ENCODE measurements at regions not wholly inside any gene's neighbourhood (a gene's known extent, or its start where the extent isn't known, plus 50 kb on each side); places are given as distances from the start of the nearest gene placed in this dataset.
"Not testable (repeated sequence)": the region's sequence is repeated elsewhere in the genome, so short reads cannot be mapped to it uniquely, and the experiment has no call there.

GRCh38 chr20:23299673-23300050 is 50.9 kb upstream of the NXT1 start:
- Mint-ChIP-seq H3K27me3 (peaks cover 28% of the 10 kb centered on the region), H3K4me3 (no peak overlapping the region), H3K36me3 (ENCODE audit: insufficient read depth) (no peaks in the 10 kb centered on the region), H3K9me3 (no peaks in the 10 kb centered on the region), H3K27ac (ENCODE audit: low read depth) (no peak overlapping the region), H3K4me1 (no peaks in the 10 kb centered on the region)
- ATAC-seq (replicated peaks; ENCODE audit: extremely low read depth, poor library complexity, severe bottlenecking) (no peak), DNase-seq (ENCODE audit: low spot score in 2 of 2) (no peak)

DNA sequence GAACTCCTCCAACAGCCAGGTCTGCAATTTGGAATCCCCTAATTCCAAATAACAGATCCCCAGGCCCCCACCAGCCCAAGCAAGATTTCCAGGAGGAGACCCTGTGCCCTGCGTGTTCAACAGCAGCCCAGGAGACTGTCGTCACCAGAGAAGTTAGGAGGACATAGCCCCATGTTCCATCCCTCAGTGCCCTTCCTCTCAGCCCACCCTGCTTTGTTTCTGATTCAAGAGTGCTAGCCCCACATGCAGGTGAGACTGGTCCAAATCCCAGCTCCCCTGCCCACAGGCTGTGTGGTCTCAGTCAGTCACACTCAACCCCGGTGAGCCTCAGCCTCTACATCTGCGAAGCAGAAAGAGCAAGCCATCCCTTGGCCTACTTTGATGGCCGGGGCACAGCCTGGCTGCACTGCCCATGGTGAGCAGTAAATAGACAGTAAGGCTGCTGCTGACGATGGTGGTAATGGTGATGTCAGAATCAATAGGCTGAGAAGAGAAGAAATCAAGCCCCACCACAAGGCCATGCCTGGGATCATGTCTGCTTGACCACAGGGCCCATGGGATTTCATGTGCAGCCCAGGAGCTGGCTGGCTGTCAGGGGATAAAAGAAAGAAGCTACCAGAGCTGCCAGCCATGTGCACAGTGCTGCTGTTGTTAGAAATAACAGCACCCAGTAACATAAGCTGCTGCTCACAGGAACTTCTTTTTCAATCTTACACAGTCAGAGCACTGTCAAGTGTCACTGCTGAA is 51.5 kb upstream of the NXT1 start:
- peaks cover 26% of the 10 kb centered on the region for H3K27me3 Mint-ChIP-seq
- no peak for ATAC-seq (replicated peaks; ENCODE audit: extremely low read depth, poor library complexity, severe bottlenecking)
- no peak overlapping the region for H3K27ac Mint-ChIP-seq (ENCODE audit: low read depth)
- no peak for DNase-seq (ENCODE audit: low spot score in 2 of 2)
- H3K36me3 Mint-ChIP-seq (ENCODE audit: insufficient read depth), result no peaks in the 10 kb centered on the region
- no peaks in the 10 kb centered on the region for H3K4me1 Mint-ChIP-seq
- H3K4me3 Mint-ChIP-seq, result no peak overlapping the region
- H3K9me3 Mint-ChIP-seq, result no peaks in the 10 kb centered on the region

DNA sequence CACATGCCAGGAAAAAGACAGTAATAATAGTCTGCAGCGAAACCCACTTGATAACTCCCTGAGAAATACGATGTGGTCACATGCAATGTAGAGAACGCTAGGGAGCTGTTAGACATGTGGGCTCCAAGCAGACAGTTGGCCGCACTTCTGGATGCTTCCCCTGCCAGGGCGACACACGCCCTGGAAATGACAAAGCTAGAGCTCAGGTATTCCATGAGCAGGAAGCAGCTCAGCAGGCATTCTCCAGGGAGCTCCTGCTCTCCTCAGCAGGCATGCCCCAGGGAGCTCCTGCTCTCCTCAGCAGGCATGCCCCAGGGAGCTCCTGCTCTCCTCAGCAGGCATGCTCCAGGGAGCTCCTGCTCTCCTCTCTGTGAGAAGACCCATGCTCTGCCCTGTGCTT is 52.4 kb upstream of the NXT1 start:
- H3K36me3 Mint-ChIP-seq (ENCODE audit: insufficient read depth), result no peaks in the 10 kb centered on the region
- no peaks in the 10 kb centered on the region for H3K4me1 Mint-ChIP-seq
- no peak overlapping the region for H3K4me3 Mint-ChIP-seq
- no peaks in the 10 kb centered on the region for H3K9me3 Mint-ChIP-seq
- ATAC-seq (replicated peaks; ENCODE audit: extremely low read depth, poor library complexity, severe bottlenecking) (no peak), DNase-seq (ENCODE audit: low spot score in 2 of 2) (no peak)
- no peak overlapping the region for H3K27ac Mint-ChIP-seq (ENCODE audit: low read depth)
- H3K27me3 Mint-ChIP-seq, result peaks cover 25% of the 10 kb centered on the region

DNA sequence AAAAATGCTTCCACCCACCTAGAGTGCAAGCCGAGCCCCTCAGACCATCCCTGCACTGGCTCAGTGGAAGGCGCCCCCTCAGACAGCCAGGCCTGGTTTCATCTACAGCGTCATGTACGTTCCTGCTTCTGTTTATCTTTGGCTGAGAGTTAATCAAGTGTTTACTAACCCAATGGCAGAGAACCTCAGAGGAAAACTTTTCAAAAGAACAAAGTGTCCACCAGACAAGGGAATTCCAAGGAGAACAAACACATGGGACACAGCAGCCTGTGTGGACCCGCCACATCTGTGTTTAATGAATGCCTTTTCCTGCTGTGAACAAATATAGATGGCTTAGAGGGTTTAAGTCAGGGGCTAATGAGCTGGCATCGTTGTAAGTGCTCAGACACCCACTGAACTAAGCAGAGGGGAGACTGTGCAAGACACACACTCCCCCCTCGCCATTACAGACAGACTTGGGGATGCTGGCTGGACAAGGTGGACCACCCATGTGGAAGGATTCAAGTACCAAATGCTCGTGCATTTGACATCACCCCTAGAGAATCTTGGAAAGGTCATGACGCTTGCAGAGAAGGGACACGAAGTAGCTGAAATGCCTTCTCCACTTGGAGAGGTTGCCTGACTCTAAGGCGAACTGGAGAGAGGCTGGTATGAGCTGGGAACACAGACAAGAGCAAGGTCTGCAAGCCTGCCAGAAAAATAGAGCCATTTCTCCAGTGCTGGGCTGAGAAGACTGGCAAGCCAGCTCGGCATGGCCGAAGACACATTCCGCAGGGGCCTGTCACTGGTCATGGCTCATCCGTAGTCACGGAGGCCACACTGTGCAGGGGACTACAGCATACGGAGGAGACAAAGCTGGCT is 53.5 kb upstream of the NXT1 start:
- no peak overlapping the region for H3K4me3 Mint-ChIP-seq
- no peaks in the 10 kb centered on the region for H3K9me3 Mint-ChIP-seq
- H3K27me3 Mint-ChIP-seq, result peaks cover 25% of the 10 kb centered on the region
- H3K36me3 Mint-ChIP-seq (ENCODE audit: insufficient read depth), result no peaks in the 10 kb centered on the region
- no peaks in the 10 kb centered on the region for H3K4me1 Mint-ChIP-seq
- H3K27ac Mint-ChIP-seq (ENCODE audit: low read depth), result no peak overlapping the region
- no peak for ATAC-seq (replicated peaks; ENCODE audit: extremely low read depth, poor library complexity, severe bottlenecking)
- DNase-seq (ENCODE audit: low spot score in 2 of 2), result no peak

GRCh38 chr20:23295934-23296333 is 54.7 kb upstream of the NXT1 start:
- H3K4me3 Mint-ChIP-seq, result no peak overlapping the region
- no peaks in the 10 kb centered on the region for H3K9me3 Mint-ChIP-seq
- peaks cover 28% of the 10 kb centered on the region for H3K27me3 Mint-ChIP-seq
- ATAC-seq (replicated peaks; ENCODE audit: extremely low read depth, poor library complexity, severe bottlenecking) (no peak), DNase-seq (ENCODE audit: low spot score in 2 of 2) (no peak)
- H3K36me3 Mint-ChIP-seq (ENCODE audit: insufficient read depth), result no peaks in the 10 kb centered on the region
- H3K4me1 Mint-ChIP-seq, result no peaks in the 10 kb centered on the region
- H3K27ac Mint-ChIP-seq (ENCODE audit: low read depth), result peak overlapping the region; percentile 63

DNA sequence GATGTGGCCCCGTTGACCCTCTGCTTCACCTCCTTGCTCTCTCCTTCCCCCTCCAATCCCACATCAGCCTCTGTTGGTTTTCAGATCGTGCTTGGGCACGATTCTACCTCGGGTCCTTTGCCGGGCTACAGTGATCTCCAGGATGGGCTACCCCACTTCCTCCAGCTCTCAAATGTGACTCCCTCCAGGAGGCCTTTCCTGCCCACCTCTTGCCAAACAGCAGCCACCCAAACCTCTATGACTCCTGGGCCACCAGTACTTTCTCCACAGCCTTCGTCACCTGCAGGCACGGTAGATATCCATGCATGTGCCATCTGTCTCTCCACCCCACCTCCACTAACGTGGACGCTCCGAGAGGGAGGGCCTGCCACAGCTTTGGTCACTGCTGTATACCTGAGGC is 55.9 kb upstream of the NXT1 start:
- Mint-ChIP-seq H3K4me3 (no peak overlapping the region), H3K27ac (ENCODE audit: low read depth) (no peak overlapping the region), H3K9me3 (no peaks in the 10 kb centered on the region), H3K36me3 (ENCODE audit: insufficient read depth) (no peaks in the 10 kb centered on the region), H3K4me1 (no peaks in the 10 kb centered on the region), H3K27me3 (peaks cover 39% of the 10 kb centered on the region)
- ATAC-seq (replicated peaks; ENCODE audit: extremely low read depth, poor library complexity, severe bottlenecking) (no peak), DNase-seq (ENCODE audit: low spot score in 2 of 2) (no peak)

DNA sequence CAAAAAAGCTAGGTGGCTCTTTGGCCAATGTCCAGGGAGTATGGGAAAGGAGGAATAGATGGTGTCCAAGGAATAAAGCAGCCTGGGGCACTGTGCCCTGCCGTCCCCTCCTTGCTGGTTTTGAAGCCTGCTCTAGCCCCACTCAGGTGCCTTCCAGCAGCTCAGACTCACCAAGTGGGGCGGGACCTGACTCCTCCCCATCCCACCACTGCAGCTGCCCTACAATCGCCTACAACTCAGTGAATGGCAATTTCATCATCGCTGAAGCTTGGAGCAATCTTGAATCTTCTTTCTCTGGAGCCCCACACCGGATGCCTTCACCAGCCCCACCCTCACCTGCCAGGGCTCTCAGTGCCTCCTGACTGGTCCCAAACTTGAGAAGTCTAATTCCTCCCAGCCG is 56.4 kb upstream of the NXT1 start:
- ATAC-seq (replicated peaks; ENCODE audit: extremely low read depth, poor library complexity, severe bottlenecking), result no peak
- Mint-ChIP-seq H3K36me3 (ENCODE audit: insufficient read depth) (no peaks in the 10 kb centered on the region), H3K27ac (ENCODE audit: low read depth) (no peak overlapping the region), H3K27me3 (peaks cover 39% of the 10 kb centered on the region), H3K4me3 (no peak overlapping the region), H3K9me3 (no peaks in the 10 kb centered on the region), H3K4me1 (no peaks in the 10 kb centered on the region)
- DNase-seq (ENCODE audit: low spot score in 2 of 2), result no peak

DNA sequence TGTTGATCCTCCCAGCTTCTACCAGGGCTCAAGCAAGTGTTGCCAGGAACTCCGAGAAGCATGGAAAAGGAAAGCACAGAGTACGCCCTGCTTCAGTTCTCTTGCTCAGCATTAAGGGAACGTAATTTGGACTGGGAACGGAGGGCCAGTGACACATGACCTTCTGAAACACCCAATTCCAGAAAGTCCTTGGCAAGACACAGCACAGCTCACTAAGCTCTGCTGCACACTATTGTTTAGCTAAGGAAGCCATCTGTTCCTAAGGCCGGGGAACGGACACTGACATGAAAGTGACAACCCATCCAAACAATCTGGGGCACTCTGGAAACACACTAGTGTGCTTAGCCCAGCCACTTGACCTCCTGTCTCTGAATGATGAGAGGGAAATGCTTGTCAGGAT is 56.9 kb upstream of the NXT1 start:
- DNase-seq (ENCODE audit: low spot score in 2 of 2) (no peak), ATAC-seq (replicated peaks; ENCODE audit: extremely low read depth, poor library complexity, severe bottlenecking) (no peak)
- Mint-ChIP-seq H3K27ac (ENCODE audit: low read depth) (no peak overlapping the region), H3K36me3 (ENCODE audit: insufficient read depth) (no peaks in the 10 kb centered on the region), H3K27me3 (peaks cover 43% of the 10 kb centered on the region), H3K4me3 (no peak overlapping the region), H3K4me1 (no peaks in the 10 kb centered on the region), H3K9me3 (no peaks in the 10 kb centered on the region)

DNA sequence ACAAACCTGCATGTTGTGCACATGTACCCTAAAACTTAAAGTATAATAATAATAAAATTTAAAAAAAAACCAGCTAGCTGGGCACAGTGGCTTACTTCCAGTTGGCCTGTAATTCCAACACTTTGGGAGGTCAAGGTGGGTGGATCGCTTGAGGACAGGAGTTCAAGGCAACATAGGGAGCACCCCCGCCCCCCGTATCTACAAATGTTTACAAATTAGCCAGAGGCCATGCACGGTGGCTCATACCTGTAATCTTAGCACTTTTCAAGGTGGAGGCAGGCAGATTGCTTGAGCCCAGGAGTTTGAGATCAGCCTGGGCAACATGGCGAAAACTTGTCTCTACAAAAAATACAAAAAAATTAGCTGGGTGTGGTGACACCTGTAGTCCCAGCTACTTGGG is 58.3 kb upstream of the NXT1 start:
- not testable (repeated sequence) for H3K4me1 Mint-ChIP-seq; ATAC-seq (replicated peaks; ENCODE audit: extremely low read depth, poor library complexity, severe bottlenecking); H3K27ac Mint-ChIP-seq (ENCODE audit: low read depth); DNase-seq (ENCODE audit: low spot score in 2 of 2); H3K9me3 Mint-ChIP-seq; H3K4me3 Mint-ChIP-seq; H3K36me3 Mint-ChIP-seq (ENCODE audit: insufficient read depth)
- H3K27me3 Mint-ChIP-seq, result peaks cover 45% of the 10 kb centered on the region

DNA sequence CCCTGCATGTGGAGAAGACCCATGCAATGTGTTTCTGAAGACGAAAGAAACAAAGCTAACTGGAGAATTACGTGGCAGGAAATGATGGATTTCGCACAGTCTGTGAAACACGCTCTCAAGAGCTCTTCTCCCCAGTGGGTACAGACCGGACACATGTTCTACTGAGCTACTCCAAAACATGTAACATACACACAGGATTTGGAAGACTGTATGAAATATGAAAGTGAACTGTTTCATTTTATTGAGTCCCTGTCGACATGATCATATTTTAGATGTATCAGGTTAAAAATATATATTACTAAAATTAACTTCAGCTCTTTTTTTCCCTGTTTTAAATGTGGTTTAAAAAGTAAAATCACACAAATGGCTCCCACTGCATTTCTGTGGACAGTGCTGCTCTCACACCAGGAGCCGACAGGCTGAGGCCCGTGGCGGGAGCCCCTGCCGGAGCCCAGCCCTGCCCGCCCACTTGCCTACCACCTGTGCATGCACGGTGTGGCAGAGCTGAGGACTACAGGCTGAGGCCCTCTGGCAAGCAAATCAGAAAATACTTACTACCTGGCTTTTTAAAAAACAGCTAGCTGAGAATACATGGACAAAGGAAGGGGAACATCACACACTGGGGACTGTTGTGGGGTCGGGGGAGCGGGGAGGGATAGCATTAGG is 58.9 kb upstream of the NXT1 start:
- no peak overlapping the region for H3K4me3 Mint-ChIP-seq
- no peak for DNase-seq (ENCODE audit: low spot score in 2 of 2)
- no peak overlapping the region for H3K27ac Mint-ChIP-seq (ENCODE audit: low read depth)
- ATAC-seq (replicated peaks; ENCODE audit: extremely low read depth, poor library complexity, severe bottlenecking), result no peak
- peaks cover 45% of the 10 kb centered on the region for H3K27me3 Mint-ChIP-seq
- H3K4me1 Mint-ChIP-seq, result no peaks in the 10 kb centered on the region
- no peaks in the 10 kb centered on the region for H3K36me3 Mint-ChIP-seq (ENCODE audit: insufficient read depth)
- H3K9me3 Mint-ChIP-seq, result no peaks in the 10 kb centered on the region

GRCh38 chr20:23290761-23291574 is 59.6 kb upstream of the NXT1 start:
- Mint-ChIP-seq H3K27me3 (peaks cover 39% of the 10 kb centered on the region), H3K4me3 (no peak overlapping the region), H3K36me3 (ENCODE audit: insufficient read depth) (no peaks in the 10 kb centered on the region), H3K9me3 (no peaks in the 10 kb centered on the region), H3K4me1 (no peaks in the 10 kb centered on the region), H3K27ac (ENCODE audit: low read depth) (no peak overlapping the region)
- no peak for ATAC-seq (replicated peaks; ENCODE audit: extremely low read depth, poor library complexity, severe bottlenecking)
- no peak for DNase-seq (ENCODE audit: low spot score in 2 of 2)

- Mint-ChIP-seq H3K36me3 (ENCODE audit: insufficient read depth) (no peaks in the 10 kb centered on the region), H3K27me3 (peaks cover 43% of the 10 kb centered on the region), H3K4me1 (no peaks in the 10 kb centered on the region), H3K9me3 (no peaks in the 10 kb centered on the region), H3K4me3 (no peak overlapping the region), H3K27ac (ENCODE audit: low read depth) (no peak overlapping the region)
- DNase-seq (ENCODE audit: low spot score in 2 of 2), result no peak
- no peak for ATAC-seq (replicated peaks; ENCODE audit: extremely low read depth, poor library complexity, severe bottlenecking)
Observed at GRCh38 chr20:23289724-23290395, 60.7 kb upstream of the NXT1 start.
